SH-SY5Y (cell line): ENCODE measurements at regions not wholly inside any gene's neighbourhood (a gene's known extent, or its start where the extent isn't known, plus 50 kb on each side); places are given as distances from the start of the nearest gene placed in this dataset.

Experiments used
- GATA2 ChIP-seq: IDR thresholded peaks from 2 replicates; pipeline ENCODE4 v1.6.1; 2011; ENCODE audit warnings: mild to moderate bottlenecking, low read depth, low read length
- GATA3 ChIP-seq: IDR thresholded peaks from 2 replicates; pipeline ENCODE4 v1.6.1; 2011; ENCODE audit warnings: low read depth, mild to moderate bottlenecking, low read length, moderate library complexity

- TF ChIP-seq GATA2 = no peak
- TF ChIP-seq GATA3 = no peak
These were observed 606.0 kb downstream of the ARL4A start for GRCh38 chr7:13293264-13294002.

GRCh38 chr7:13307040-13307439 lies 619.6 kb downstream of the ARL4A start:
- no peak for TF ChIP-seq GATA3
- no peak for TF ChIP-seq GATA2

GRCh38 chr7:13308423-13308822 lies 621.0 kb downstream of the ARL4A start:
- peak; percentile 45; the same call in 1 of the 2 replicates for TF ChIP-seq GATA2
- TF ChIP-seq GATA3 = peak; percentile 61; the same call in 1 of the 2 replicates

DNA sequence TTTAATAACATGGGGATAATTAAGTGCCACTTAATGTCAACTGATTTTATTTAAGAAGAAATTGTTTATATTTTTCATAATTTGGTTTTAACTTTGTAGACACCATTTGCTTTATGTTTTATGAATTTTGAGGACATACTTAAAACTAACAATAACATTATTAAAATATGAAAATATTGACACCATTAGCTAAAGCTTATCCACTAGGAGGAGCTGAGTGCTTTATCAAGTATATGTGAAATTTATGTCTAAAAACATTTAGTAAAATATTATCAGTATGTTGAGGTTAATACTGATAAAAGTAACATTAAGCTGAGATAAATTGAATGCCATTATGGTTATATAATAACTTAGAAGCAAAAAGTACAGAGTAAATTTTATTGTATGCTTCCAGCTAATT lies 622.1 kb downstream of the ARL4A start:
- TF ChIP-seq GATA2 (no peak), GATA3 (no peak)

- TF ChIP-seq GATA3 (no peak), GATA2 (no peak)
These were observed 624.9 kb downstream of the ARL4A start for GRCh38 chr7:13312307-13312706.

GRCh38 chr7:13320333-13320732 lies 632.9 kb downstream of the ARL4A start:
- no peak for TF ChIP-seq GATA2

DNA sequence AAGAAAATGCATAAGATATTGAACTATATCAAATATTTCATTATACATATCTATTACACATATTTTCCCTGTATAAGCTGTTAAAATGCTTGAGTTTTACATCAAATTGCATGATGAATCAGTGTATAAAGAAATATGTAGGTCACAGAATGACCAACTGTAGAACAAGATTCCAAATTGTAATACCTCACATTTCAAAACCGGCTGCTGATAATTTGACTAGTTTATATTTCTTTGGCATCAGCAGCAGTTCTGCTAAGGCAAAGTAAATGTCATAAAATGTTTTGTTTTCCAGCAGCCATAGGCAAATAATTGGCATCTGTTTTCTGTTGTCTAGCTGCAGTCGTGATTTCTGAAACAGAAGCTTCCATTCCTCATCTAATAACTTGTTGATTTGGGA lies 633.9 kb downstream of the ARL4A start:
- no peak for TF ChIP-seq GATA2
- no peak for TF ChIP-seq GATA3

DNA sequence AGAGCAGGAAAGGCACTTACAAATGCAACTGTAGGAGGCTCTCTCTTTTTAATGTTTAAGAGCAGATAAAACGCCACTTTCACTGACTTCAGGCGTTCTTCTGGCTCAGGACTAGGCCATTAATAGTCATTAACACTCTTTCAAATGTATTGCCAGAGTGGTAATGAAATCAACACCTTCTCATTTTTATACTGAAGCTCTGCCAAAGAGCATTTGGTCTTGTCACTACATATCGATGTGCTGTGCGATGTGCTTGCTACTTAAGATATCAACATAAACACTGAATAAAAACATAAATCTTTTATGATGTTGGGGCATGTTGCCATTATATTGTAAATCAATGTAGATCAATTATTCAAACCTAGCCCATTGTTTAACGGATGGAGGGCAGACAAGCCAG lies 634.7 kb downstream of the ARL4A start:
- TF ChIP-seq GATA2 = no peak

DNA sequence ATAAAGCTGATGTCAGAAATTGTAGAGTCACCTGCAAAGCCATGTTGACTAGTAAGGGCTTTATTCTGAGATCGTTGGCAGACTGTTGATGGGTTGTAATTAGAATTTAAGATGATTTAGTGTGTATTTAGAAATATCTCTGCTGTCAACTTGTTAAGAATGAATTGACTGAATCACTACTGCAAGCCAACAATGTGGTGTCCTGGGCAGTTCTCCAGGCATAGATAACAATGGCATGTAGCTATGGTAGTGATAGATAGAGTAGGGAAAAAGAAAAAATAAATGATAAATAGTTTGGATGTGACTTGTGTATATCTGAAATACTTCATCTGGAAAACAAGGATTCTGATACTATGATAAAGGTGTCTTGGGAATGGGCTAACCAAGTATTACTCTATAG lies 640.2 kb downstream of the ARL4A start:
- TF ChIP-seq GATA2 (no peak), GATA3 (no peak)

- TF ChIP-seq GATA3 (no peak), GATA2 (no peak)
These were observed 645.9 kb downstream of the ARL4A start for GRCh38 chr7:13333371-13333770.

DNA sequence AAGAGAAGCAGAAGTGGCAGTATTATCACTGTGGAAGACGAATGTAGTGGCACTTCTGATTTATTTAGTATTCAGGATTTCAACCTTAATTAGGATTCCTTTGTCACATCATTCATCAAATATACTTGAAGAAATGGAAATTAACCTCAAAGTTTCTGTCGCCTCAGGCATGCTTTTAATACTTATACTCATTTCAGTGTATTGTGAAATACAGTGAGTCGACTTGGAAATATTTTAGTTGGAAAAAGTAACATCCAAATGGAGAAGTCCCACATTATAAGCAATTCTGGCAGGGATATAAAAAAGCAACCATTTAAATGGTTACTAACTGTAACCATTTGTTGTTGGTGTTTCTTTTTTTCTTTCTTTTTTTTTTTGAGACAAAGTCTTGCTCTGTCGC lies 648.8 kb downstream of the ARL4A start:
- TF ChIP-seq GATA2 (no peak), GATA3 (no peak)

DNA sequence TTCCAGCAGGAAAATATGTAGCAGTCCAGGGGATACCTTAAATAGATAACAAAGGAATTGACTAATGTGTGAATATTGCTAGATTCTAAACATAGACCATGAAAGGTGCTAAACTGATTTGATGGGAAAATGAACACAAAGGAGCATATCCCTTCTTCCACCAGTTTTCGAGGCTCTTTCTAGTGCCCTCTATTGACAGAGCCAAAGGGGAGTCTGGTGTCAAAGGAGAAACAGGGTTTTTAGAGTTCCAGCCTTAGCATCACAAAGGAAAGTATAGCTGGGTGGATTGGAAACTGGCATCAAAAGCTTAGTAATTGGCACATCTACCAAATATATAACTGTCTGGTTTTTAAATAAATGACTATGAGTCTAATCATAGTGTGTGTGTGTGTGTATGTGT lies 636.8 kb downstream of the ETV1 start:
- TF ChIP-seq GATA2 = no peak
- no peak for TF ChIP-seq GATA3

GRCh38 chr7:13359656-13360055 lies 629.8 kb downstream of the ETV1 start:
- TF ChIP-seq GATA2 (no peak), GATA3 (no peak)

GRCh38 chr7:13386741-13387140 lies 602.7 kb downstream of the ETV1 start:
- TF ChIP-seq GATA2 = no peak
- TF ChIP-seq GATA3 = no peak

- TF ChIP-seq GATA3 = no peak
- TF ChIP-seq GATA2 = no peak
These were observed 581.6 kb downstream of the ETV1 start for GRCh38 chr7:13407911-13408310.

DNA sequence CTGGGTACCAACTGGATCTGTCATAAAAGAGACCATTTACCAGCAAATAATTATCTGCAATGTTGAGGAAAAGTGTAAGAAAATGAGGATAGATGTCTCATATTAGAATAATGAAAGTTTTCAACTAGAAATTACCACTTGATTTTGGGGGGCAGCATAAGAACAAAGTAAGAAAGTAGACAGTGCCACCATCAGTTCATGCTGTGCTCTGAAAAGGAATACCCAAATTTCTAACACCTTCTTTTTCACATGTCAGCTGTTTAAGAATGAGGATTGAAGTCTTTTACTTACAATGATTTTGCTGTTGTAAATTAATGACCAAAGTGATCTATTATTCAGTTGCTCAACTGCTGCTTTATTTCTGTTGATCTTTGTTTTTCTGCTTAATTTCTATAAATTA lies 578.3 kb downstream of the ETV1 start:
- TF ChIP-seq GATA3 (no peak), GATA2 (no peak)
